Right hindlimb (tissue), 1 donor: ENCODE measurements at regions not wholly inside any gene's neighbourhood (a gene's known extent, or its start where the extent isn't known, plus 50 kb on each side); places are given as distances from the start of the nearest gene placed in this dataset.

Experiments
- DNase-seq: peaks from one replicate; pipeline ENCODE4 v3.0.0-alpha.2; 2018

GRCh38 chr13:89267734-89268133 is 1596.6 kb downstream of the SLITRK5 start:
- DNase-seq, result no peak

DNA sequence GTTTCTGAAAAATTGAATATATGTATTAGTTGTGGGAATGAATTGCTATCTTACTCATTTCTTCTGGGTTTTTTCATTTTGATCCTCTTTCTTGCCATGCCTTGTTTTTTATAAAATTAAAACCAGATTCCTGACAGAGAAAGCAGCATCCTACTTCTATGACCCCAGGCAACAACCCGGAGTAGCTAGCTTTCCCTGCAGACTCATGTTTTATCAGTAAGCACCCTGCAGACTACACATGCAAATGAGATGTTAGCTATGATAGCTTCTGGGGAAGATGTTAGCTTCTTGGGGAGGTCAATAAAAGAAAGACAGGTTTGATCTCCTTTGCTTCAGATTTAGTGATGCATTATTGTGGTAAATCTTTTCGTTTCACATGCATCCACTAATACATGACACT is 1598.6 kb downstream of the SLITRK5 start:
- DNase-seq, result no peak

GRCh38 chr13:89270736-89271135 is 1599.6 kb downstream of the SLITRK5 start:
- peak; percentile 32 for DNase-seq

GRCh38 chr13:89279374-89279773 is 1608.2 kb downstream of the SLITRK5 start:
- no peak for DNase-seq

DNA sequence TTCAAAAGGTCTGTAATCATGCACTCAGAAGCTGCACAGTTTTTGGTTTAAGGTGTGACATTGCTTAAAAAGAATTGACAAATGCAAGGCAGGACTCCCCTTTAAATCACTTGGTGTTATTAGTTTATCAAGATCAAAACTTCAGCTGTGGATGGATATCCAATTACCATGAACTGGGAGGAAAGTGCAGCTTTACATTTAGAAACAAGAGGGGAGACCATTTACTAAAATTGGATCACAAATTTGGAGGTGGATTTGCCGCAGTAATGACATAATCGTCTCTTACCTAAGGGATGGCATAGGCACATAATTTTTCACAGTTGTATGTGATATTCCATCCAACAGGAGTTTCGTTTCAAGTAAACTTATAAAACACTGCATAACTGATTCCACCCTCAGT is 1610.2 kb downstream of the SLITRK5 start:
- DNase-seq, result no peak

DNA sequence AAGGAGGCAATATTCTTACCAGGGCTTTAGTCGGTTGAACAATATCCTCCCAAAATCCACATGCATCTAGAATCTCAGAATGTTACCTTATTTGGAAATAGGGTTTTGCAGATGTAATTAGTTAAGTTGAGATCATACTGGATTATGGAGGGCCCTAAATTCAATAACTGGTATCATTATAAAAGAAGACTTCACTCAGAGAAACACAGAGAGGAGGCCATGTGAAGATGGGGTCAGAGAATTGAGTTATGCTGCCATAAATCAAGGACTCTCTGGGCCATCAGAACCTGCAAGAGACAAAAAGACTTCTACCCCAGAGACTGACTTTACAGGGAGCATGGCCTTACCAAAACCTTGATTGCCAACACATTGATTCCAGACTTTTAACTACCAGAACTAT is 1611.1 kb downstream of the SLITRK5 start:
- no peak for DNase-seq

GRCh38 chr13:89287381-89287780 is 1616.2 kb downstream of the SLITRK5 start:
- DNase-seq, result no peak

DNA sequence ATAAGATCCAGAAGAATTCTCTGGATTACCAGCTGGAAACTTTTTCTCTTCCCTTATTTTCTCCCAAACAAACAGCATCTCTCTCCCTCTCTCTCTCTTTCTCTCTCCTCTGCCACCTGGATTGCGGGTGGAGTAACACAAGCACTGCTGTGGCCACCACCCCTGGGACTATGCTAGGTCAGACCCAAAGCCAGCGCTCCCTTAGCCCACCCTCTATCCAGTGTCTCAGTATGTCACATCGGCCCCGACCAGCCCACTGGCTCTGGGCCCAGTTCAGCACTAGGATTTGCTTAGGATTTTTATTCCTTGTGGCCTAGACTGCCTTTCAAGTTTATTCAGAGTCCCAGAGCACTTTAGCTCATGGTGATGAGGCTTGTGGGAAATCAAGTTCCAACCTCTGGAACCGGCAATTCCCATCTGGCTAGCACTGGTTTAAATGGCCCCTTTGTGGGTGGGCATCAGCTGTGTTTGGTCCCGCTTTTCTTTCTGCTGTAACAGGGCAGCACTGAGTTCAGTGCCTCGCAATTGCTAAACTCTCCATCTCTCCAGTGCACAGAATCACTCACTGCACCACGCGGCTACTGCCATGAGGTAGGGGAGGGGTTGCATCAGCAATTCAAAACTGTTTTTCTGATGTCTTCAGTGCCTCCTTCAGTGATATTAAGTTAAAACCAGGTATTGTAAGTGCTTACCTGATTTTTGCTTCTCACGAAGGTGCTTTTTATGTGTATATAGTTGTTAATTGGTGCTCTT is 1623.1 kb downstream of the SLITRK5 start:
- no peak for DNase-seq

GRCh38 chr13:89307278-89307677 is 1636.1 kb downstream of the SLITRK5 start:
- DNase-seq, result no peak

- no peak for DNase-seq
Measured at GRCh38 chr13:89310943-89311672, 1639.9 kb downstream of the SLITRK5 start.

DNA sequence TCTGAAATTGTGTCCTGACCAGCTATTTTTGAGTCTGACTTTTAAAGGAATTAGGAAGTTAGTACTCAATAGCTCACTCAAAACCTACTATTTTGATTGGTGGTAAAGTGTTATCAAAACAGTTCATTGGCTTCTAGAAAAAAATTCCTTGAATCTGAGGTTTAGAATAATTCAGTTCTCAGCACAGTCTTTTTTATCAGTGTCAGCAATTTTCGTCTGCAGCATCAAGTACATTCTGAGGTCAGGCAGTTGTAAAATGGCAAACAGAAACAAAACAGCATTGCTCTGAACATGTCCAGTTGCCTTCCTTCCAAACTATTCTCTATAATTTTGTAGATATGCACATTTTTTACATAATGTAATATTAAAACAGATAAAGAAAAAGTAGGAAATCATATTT is 1644.1 kb downstream of the SLITRK5 start:
- DNase-seq, result no peak

DNA sequence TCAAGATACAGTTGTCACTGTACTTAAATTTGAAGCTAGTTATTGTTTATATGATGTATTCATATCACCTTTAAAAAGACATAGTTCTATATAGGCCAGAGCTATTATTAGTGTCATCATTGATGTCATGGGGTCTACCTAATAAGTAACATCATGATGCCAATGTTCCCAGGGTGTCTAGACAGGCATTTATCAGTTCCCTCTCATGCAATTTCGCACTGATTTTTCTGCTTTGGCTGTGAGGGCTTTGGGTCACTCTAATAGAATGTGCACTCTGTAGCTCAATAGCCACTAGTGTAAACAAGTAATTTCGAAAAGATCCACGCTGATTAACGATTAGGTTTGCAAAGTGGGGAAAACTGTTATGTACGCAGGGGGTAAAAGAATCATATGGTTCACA is 1651.3 kb downstream of the SLITRK5 start:
- DNase-seq, result no peak

DNA sequence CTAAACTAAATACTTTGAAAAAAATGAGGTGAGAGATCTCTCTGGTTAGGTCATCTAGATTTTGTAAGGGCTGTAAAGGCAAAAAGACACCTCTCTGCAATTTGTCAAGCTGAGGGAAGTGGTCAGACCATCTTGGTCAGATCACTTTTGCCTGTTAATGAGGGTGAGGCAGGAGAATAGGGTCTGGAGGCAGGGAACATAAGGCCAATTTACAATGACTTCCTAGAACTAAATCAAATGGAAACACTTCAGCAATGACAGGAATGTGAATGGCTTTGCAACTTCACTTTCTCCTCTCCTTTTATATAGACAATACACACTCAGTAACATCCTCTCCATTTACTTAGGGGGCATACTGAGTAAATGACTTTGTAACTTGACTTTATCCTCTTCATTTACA is 1653.4 kb downstream of the SLITRK5 start:
- no peak for DNase-seq

DNA sequence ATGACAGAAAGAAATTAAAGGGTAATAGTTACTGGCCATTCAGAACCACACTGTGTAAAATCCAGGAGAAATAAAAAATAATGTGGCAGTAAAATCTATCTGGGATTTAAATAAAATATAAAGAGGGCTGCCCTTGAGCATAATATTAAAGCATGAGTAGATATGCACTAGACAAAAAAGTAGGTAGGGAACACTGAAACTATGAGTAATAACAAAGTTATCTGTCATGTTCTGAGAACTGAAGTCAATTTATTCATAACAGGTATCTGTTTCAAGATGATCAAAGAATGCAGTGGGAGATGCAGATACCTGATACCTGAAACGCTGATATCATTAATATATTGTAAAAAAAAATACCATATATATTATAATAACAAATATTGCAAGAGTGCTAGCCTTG is 1672.0 kb downstream of the SLITRK5 start:
- DNase-seq, result no peak

- no peak for DNase-seq
Measured at GRCh38 chr13:89352384-89352783, 1681.2 kb downstream of the SLITRK5 start.

DNA sequence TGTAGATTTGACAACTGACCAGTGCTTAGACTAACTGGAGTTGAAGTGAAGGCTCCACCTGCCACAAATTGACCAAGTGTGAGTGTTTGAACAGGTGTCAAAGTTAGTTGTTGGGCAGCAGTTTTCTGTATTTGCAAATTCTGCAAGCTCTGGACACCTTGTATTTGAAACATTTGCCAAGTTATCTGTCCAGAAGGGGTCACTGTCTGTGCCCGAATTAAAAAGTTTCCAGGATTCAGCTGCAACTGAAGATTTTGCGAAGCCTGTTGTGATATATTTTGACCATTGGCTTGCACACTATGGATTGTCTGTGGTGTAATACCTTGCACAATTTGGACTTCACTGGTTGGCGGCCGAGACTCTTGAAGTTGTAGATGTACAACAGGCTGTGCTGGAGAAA is 1690.7 kb downstream of the SLITRK5 start:
- no peak for DNase-seq

- DNase-seq, result no peak
Measured at GRCh38 chr13:89363144-89363543, 1692.0 kb downstream of the SLITRK5 start.

DNA sequence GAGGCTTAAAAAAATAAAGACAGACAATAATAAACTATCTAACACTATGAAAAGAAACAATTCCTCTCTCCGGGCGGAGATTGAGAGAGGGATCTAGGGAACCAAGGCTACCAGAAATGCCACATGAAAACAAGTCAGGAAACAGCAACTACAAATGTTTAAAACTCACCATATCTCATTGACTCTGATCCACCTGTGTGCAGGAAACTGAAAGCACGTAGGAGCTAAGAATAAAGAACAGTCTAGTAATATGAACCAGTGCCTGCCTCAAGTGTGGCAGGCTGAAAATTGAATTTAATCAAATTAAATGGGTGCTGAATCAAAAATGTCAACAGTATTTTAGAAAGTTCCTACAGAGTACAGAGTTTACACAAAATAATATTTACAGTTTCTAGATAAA is 1701.0 kb downstream of the SLITRK5 start:
- no peak for DNase-seq

DNA sequence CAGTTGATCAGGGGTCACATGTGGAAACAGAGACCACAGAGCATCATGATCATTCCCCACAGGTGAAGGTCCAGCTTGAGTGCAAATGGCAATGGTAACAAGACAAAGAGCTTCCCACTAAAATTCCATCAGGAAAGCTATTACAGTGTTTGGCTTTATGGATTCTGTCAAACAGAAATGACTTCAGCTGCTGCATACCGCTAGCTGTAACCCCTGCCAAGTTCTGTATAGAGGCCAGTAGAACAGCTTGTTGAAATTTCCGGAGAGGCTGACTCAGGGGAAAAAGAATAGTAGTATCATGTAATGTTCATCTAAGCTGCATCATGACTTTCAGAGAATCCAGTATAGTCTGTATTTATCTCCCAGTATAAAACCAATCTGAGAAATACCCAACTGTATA is 1704.7 kb downstream of the SLITRK5 start:
- peak; percentile 74 for DNase-seq

- no peak for DNase-seq
Measured at GRCh38 chr13:89380101-89380500, 1708.9 kb downstream of the SLITRK5 start.

- DNase-seq, result no peak
Measured at GRCh38 chr13:89382981-89383380, 1711.8 kb downstream of the SLITRK5 start.

- no peak for DNase-seq
Measured at GRCh38 chr13:89383891-89384290, 1712.7 kb downstream of the SLITRK5 start.

GRCh38 chr13:89393758-89394304 is 1722.7 kb downstream of the SLITRK5 start:
- no peak for DNase-seq

- DNase-seq, result no peak
Measured at GRCh38 chr13:89401264-89401675, 1730.1 kb downstream of the SLITRK5 start.
